ENCODE measurements at regions not wholly inside any gene's neighbourhood (a gene's known extent, or its start where the extent isn't known, plus 50 kb on each side); places are given as distances from the start of the nearest gene placed in this dataset.

DNA sequence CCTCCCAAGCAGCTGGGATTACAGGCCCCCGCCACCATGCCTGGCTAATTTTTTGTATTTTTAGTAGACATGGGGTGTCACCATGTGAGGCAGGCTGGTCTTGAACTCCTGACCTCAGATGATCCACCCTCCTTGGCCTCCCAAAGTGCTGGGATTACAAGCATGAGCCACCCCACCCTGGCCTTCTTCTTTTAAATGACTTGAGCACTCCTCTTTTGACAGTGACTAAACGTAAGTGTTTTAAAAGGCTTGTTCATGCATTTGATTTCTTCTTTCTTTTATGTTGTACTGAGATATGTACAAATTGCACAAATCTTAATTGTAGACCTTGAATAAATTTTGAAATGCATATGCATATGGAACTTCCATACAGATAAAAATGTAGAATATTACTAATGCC, 337.9 kb downstream of the CETN3 start:
- intact Hi-C loops (cut with DNase I) = no loop called here
- WGBS, 2 donors = 75 to 83% methylated on average over 2 of the region's 2 CpGs
- Histone ChIP-seq H3K36me3 (no peaks in the 10 kb centered on the region), H3K4me1 (no peaks in the 10 kb centered on the region), H3K27ac (no peak overlapping the region), H3K27me3 (no peaks in the 10 kb centered on the region), H3K4me3 (no peak overlapping the region), H3K9me3 (no peaks in the 10 kb centered on the region)
- no peak for DNase-seq
- no peak for TF ChIP-seq CTCF (IDR thresholded peaks at IDR 0.05)
- TF ChIP-seq POLR2A (IDR thresholded peaks at IDR 0.05) = no peak

DNA sequence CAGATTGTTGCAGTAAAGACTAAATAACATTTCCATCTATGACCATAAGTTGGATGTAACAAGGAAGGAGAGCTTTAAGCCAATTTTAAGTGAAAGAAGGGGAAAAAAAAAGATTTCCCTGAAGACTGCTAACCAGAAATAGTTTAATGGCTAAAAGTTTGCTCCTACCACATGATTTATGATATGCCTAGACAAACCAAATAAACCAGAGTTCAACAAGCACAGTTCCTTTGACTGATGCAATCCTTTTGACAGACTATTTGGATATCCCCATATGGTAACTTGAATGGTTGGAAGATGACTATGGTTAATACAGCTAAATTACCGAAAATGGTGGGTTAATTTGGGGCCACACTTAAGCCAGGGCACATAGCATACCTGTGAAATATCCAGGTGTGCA, 338.5 kb downstream of the CETN3 start:
- Histone ChIP-seq H3K4me3 (no peak overlapping the region), H3K4me1 (no peaks in the 10 kb centered on the region), H3K27ac (no peak overlapping the region), H3K9me3 (no peaks in the 10 kb centered on the region), H3K27me3 (no peaks in the 10 kb centered on the region), H3K36me3 (no peaks in the 10 kb centered on the region)
- intact Hi-C loops (cut with DNase I) = no loop called here
- DNase-seq = no peak
- TF ChIP-seq POLR2A (IDR thresholded peaks at IDR 0.05) (no peak), CTCF (IDR thresholded peaks at IDR 0.05) (no peak)
- WGBS, 2 donors = 0 to 27% methylated on average over 1 of the region's 1 CpG

GRCh38 chr5:90066920-90067319, 342.6 kb downstream of the CETN3 start:
- DNase-seq = no peak
- no peaks in the 10 kb centered on the region for H3K27me3 ChIP-seq
- H3K9me3 ChIP-seq = no peaks in the 10 kb centered on the region
- H3K4me1 ChIP-seq = no peaks in the 10 kb centered on the region
- intact Hi-C loops (cut with DNase I) = no loop called here
- TF ChIP-seq POLR2A (IDR thresholded peaks at IDR 0.05) = no peak
- TF ChIP-seq CTCF (IDR thresholded peaks at IDR 0.05) = no peak
- no peak overlapping the region for H3K4me3 ChIP-seq
- no peaks in the 10 kb centered on the region for H3K36me3 ChIP-seq
- H3K27ac ChIP-seq = no peak overlapping the region
- WGBS, 2 donors = 91 to 93% methylated on average over 2 of the region's 2 CpGs

GRCh38 chr5:90056911-90057705, 352.4 kb downstream of the CETN3 start:
- Histone ChIP-seq H3K27ac (no peak overlapping the region), H3K27me3 (no peaks in the 10 kb centered on the region), H3K9me3 (no peaks in the 10 kb centered on the region), H3K36me3 (no peaks in the 10 kb centered on the region), H3K4me3 (no peak overlapping the region), H3K4me1 (peaks cover 0 to 21% (median 3%) of the 10 kb centered on the region in 3 donors)
- no peak for TF ChIP-seq CTCF (IDR thresholded peaks at IDR 0.05)
- no peak for TF ChIP-seq POLR2A (IDR thresholded peaks at IDR 0.05)
- intact Hi-C loops (cut with DNase I) = no loop called here
- no peak for DNase-seq
- 68 to 70% methylated on average over 12 to 13 of the region's 15 CpGs for WGBS, 2 donors

GRCh38 chr5:90055831-90056328, 353.7 kb downstream of the CETN3 start:
- H3K9me3 ChIP-seq = no peaks in the 10 kb centered on the region
- H3K27ac ChIP-seq = no peak overlapping the region
- peak overlapping the region in 1 of 4 donors; percentile 20 for H3K4me3 ChIP-seq
- H3K4me1 ChIP-seq = peaks cover 0 to 21% (median 3%) of the 10 kb centered on the region in 3 donors
- no peak for TF ChIP-seq POLR2A (IDR thresholded peaks at IDR 0.05)
- no peak for TF ChIP-seq CTCF (IDR thresholded peaks at IDR 0.05)
- DNase-seq = no peak
- WGBS, 2 donors = 31 to 32% methylated on average over 9 of the region's 9 CpGs
- no peaks in the 10 kb centered on the region for H3K27me3 ChIP-seq
- intact Hi-C loops (cut with DNase I) = no loop called here
- H3K36me3 ChIP-seq = no peaks in the 10 kb centered on the region
